Panc1 (cell line): ENCODE measurements at regions not wholly inside any gene's neighbourhood (a gene's known extent, or its start where the extent isn't known, plus 50 kb on each side); places are given as distances from the start of the nearest gene placed in this dataset.

ENCODE experiments used
- ATAC-seq: fragments of 200-7000 bp; cut with Tn5 transposase; 2 replicates; pipeline ENCODE4 v1.9.1; 2020; ENCODE audit warnings: mild to moderate bottlenecking, moderate library complexity
- BruUV-seq: library from RNA; stranded (reverse); fragments of 400-500 nt; replicated peaks from 2 replicates; lab custom pipeline; 2021; lab: Mats Ljungman, UMichigan
- CTCF ChIA-PET: fragments of 300-600 bp; sonication (Branson Sonifier 250); formaldehyde crosslinking; loops from one replicate; lab custom pipeline; 2022; ENCODE audit warnings: antibody characterized with exemption; lab: Charles Lee
- POLR2A ChIA-PET: fragments of 300-600 bp; sonication (Branson Sonifier 250); formaldehyde crosslinking; loops from one replicate; lab custom pipeline; 2022; ENCODE audit warnings: antibody characterized with exemption; lab: Charles Lee
- DNase-seq: peaks from one replicate; pipeline ENCODE4 v3.0.0-alpha.2; 2010; ENCODE audit warnings: low read depth, low spot score
- H3K27ac ChIP-seq: 2 replicates; pipeline ENCODE4 v1.5.1; 2011; ENCODE audit warnings: mild to moderate bottlenecking, low read length, inconsistent platforms
- H3K27me3 ChIP-seq: fragments of 200-500 bp; sonication (Bioruptor generic); 2 replicates; pipeline ENCODE4 v1.6.0; 2014; ENCODE audit warnings: low read length, inconsistent platforms; ENCODE audit not compliant: control insufficient read depth, insufficient read depth
- H3K36me3 ChIP-seq: fragments of 200-500 bp; sonication (Bioruptor generic); 2 replicates; pipeline ENCODE4 v1.5.1; 2014; ENCODE audit warnings: inconsistent platforms, mild to moderate bottlenecking, low read length, moderate library complexity; ENCODE audit not compliant: control insufficient read depth, insufficient read depth
- H3K4me1 ChIP-seq: 2 replicates; pipeline ENCODE4 v1.5.1; 2011; ENCODE audit warnings: inconsistent platforms, mild to moderate bottlenecking, low read length, moderate library complexity; ENCODE audit not compliant: control insufficient read depth, insufficient read depth
- H3K4me3 ChIP-seq, 2 experiments: 2 replicates each; pipeline ENCODE4 v1.5.1; 2011 to 2012; ENCODE audit warnings: low read depth in 2 of 2, low read length in 2 of 2, mild to moderate bottlenecking in 2 of 2, inconsistent platforms in 1 of 2, moderate library complexity in 1 of 2
- H3K9me3 ChIP-seq: fragments of 200-500 bp; sonication (Bioruptor generic); 2 replicates; pipeline ENCODE4 v1.5.1; 2014; ENCODE audit warnings: low read depth, mild to moderate bottlenecking, inconsistent platforms, low read length, moderate library complexity; ENCODE audit not compliant: control insufficient read depth, insufficient read depth
- POLR2AphosphoS5 ChIP-seq: IDR thresholded peaks from 2 replicates; pipeline ENCODE4 v1.6.1; 2012; ENCODE audit warnings: mild to moderate bottlenecking, low read depth, low read length, moderate library complexity
- SIN3A ChIP-seq: IDR thresholded peaks from 2 replicates; pipeline ENCODE4 v1.6.1; 2012; ENCODE audit warnings: low read depth, mild to moderate bottlenecking, low read length, moderate library complexity, borderline replicate concordance; ENCODE audit not compliant: insufficient read depth
- TCF7L2 ChIP-seq: IDR thresholded peaks from 2 replicates; pipeline ENCODE4 v1.6.1; 2011; ENCODE audit warnings: mild to moderate bottlenecking, low read depth, low read length, inconsistent platforms
- in situ Hi-C: cut with HindIII; loops from 2 replicates; pipeline ENCODE4 v1.10.0; 2016; ENCODE audit warnings: low sequenced_read_pairs, low pct_unique_long_range_greater_than_20kb
- intact Hi-C: fragments of 100-400 bp; cut with micrococcal nuclease; formaldehyde crosslinking; loops from one replicate; pipeline ENCODE4 v1.10.0; 2022; ENCODE audit not compliant: unreplicated experiment
- TF ChIP-seq, protein P1 (sequence below), 2 experiments: IDR thresholded peaks; 2 replicates each; pipeline ENCODE4 v1.6.1; 2011 to 2012; ENCODE audit warnings: low read depth in 2 of 2, control low read depth in 1 of 2, low read length in 1 of 2, mild to moderate bottlenecking in 1 of 2, moderate library complexity in 1 of 2; ENCODE audit not compliant: insufficient read depth in 1 of 2
- TF ChIP-seq, protein P2 (sequence below): fragments of 450-650 bp; IDR thresholded peaks from 2 replicates; pipeline ENCODE4 v1.5.1; 2017; ENCODE audit warnings: mild to moderate bottlenecking

DNA sequence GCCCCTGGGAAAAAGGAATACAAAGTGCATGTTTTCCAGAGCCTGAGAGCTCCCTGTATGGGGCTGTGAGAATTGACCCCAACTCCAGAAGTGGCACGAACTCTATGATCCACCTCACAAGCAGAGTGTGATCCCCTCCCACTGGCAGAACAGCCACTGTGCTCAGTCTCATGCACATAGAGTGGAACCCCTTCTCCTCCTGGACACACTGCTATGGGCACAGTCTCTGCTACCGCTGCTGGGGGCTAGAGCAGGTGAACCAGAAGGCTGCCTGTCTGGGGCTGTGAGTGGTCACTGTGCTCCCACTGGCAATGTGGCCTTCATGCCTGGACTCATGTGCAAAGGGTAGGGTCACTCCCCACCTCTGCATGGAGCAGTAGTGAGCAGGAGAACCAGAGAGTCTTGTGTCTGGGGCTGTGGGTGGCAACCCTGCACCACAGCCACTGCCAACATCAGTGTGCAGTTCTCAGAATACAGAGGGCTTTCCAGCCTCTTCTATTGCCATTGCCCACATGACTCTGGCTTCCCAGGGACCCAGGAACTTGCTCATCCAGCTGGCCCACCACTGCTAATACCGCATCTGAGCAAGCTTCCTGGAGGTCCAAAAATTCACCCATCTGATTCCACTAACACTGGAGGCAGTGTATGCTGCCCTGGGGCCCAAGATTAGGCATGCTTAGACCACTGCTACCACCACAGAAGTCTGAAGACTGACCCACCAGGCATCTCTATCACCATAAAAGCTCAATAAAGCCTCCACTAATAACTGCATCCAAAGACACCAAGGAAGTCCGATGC is 343.7 kb upstream of the SOX14 start:
- TF ChIP-seq TCF7L2 = no peak
- TF ChIP-seq, protein P1, sequence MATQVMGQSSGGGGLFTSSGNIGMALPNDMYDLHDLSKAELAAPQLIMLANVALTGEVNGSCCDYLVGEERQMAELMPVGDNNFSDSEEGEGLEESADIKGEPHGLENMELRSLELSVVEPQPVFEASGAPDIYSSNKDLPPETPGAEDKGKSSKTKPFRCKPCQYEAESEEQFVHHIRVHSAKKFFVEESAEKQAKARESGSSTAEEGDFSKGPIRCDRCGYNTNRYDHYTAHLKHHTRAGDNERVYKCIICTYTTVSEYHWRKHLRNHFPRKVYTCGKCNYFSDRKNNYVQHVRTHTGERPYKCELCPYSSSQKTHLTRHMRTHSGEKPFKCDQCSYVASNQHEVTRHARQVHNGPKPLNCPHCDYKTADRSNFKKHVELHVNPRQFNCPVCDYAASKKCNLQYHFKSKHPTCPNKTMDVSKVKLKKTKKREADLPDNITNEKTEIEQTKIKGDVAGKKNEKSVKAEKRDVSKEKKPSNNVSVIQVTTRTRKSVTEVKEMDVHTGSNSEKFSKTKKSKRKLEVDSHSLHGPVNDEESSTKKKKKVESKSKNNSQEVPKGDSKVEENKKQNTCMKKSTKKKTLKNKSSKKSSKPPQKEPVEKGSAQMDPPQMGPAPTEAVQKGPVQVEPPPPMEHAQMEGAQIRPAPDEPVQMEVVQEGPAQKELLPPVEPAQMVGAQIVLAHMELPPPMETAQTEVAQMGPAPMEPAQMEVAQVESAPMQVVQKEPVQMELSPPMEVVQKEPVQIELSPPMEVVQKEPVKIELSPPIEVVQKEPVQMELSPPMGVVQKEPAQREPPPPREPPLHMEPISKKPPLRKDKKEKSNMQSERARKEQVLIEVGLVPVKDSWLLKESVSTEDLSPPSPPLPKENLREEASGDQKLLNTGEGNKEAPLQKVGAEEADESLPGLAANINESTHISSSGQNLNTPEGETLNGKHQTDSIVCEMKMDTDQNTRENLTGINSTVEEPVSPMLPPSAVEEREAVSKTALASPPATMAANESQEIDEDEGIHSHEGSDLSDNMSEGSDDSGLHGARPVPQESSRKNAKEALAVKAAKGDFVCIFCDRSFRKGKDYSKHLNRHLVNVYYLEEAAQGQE (IDR thresholded peaks at IDR 0.05; ENCODE audit: insufficient read depth in 1 of 2, low read depth in 2 of 2, low read length in 1 of 2) = no peak
- no peak for TF ChIP-seq POLR2AphosphoS5
- TF ChIP-seq SIN3A = no peak
- TF ChIP-seq, protein P2, sequence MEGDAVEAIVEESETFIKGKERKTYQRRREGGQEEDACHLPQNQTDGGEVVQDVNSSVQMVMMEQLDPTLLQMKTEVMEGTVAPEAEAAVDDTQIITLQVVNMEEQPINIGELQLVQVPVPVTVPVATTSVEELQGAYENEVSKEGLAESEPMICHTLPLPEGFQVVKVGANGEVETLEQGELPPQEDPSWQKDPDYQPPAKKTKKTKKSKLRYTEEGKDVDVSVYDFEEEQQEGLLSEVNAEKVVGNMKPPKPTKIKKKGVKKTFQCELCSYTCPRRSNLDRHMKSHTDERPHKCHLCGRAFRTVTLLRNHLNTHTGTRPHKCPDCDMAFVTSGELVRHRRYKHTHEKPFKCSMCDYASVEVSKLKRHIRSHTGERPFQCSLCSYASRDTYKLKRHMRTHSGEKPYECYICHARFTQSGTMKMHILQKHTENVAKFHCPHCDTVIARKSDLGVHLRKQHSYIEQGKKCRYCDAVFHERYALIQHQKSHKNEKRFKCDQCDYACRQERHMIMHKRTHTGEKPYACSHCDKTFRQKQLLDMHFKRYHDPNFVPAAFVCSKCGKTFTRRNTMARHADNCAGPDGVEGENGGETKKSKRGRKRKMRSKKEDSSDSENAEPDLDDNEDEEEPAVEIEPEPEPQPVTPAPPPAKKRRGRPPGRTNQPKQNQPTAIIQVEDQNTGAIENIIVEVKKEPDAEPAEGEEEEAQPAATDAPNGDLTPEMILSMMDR = no peak
- no TSS peak for BruUV-seq
- no peak for DNase-seq
- POLR2A ChIA-PET = no interaction called here
- H3K27me3 ChIP-seq = no peaks in the 10 kb centered on the region
- H3K36me3 ChIP-seq = no peaks in the 10 kb centered on the region
- no peaks in the 10 kb centered on the region for H3K4me1 ChIP-seq
- no peak for ATAC-seq
- CTCF ChIA-PET = no interaction called here
- intact Hi-C loops = loop anchor here (10.0 kb wide), 1 partner anchor 64 kb away; no protein-coding TSS in a partner anchor
- in situ Hi-C loops = no loop called here
- H3K9me3 ChIP-seq = no peaks in the 10 kb centered on the region
- H3K27ac ChIP-seq = no peak overlapping the region
- H3K4me3 ChIP-seq = no peak overlapping the region

DNA sequence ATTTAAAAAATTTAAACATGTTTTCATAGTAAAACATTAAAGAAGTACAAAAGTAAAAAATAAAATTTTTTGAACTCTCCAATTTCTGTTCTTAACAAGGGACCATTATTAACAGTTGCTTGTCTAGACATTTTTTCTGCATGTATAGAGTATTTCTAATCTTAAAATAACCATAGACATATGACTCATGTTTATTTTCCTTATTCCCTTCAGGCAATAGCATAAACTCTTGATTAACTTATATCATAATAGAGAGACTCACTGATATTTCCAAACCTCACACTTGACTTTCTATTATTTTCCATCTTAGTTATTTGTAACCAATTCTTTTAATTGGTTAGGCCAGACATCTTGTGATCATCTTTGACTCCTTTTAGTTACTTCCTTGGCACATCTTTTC is 325.6 kb upstream of the SOX14 start:
- no peak overlapping the region for H3K27ac ChIP-seq
- no peaks in the 10 kb centered on the region for H3K27me3 ChIP-seq
- DNase-seq = no peak
- in situ Hi-C loops = no loop called here
- H3K9me3 ChIP-seq = no peaks in the 10 kb centered on the region
- ChIA-PET CTCF (no interaction called here), POLR2A (no interaction called here)
- no peaks in the 10 kb centered on the region for H3K36me3 ChIP-seq
- no peak overlapping the region for H3K4me3 ChIP-seq
- BruUV-seq = no TSS peak
- TF ChIP-seq, protein P1 (IDR thresholded peaks at IDR 0.05; ENCODE audit: insufficient read depth in 1 of 2, low read depth in 2 of 2, low read length in 1 of 2) = no peak
- H3K4me1 ChIP-seq = no peaks in the 10 kb centered on the region
- intact Hi-C loops = no loop called here
- no peak for ATAC-seq
